ENCODE measurements at regions not wholly inside any gene's neighbourhood (a gene's known extent, or its start where the extent isn't known, plus 50 kb on each side); places are given as distances from the start of the nearest gene placed in this dataset.

GRCh38 chr14:66065188-66065587 is 421.0 kb upstream of the CCDC196 start:
- TF ChIP-seq, protein P1, sequence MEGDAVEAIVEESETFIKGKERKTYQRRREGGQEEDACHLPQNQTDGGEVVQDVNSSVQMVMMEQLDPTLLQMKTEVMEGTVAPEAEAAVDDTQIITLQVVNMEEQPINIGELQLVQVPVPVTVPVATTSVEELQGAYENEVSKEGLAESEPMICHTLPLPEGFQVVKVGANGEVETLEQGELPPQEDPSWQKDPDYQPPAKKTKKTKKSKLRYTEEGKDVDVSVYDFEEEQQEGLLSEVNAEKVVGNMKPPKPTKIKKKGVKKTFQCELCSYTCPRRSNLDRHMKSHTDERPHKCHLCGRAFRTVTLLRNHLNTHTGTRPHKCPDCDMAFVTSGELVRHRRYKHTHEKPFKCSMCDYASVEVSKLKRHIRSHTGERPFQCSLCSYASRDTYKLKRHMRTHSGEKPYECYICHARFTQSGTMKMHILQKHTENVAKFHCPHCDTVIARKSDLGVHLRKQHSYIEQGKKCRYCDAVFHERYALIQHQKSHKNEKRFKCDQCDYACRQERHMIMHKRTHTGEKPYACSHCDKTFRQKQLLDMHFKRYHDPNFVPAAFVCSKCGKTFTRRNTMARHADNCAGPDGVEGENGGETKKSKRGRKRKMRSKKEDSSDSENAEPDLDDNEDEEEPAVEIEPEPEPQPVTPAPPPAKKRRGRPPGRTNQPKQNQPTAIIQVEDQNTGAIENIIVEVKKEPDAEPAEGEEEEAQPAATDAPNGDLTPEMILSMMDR (IDR thresholded peaks at IDR 0.05): no peak
- TF ChIP-seq ZFX (IDR thresholded peaks at IDR 0.05; ENCODE audit: borderline replicate concordance): no peak

Data from 22Rv1 (cell line).